22Rv1 (cell line): ENCODE measurements at regions not wholly inside any gene's neighbourhood (a gene's known extent, or its start where the extent isn't known, plus 50 kb on each side); places are given as distances from the start of the nearest gene placed in this dataset.

ENCODE experiments used
- ZFX ChIP-seq: fragments of 450-650 bp; IDR thresholded peaks from 2 replicates; pipeline ENCODE4 v1.6.1; 2017; ENCODE audit warnings: antibody characterized with exemption, borderline replicate concordance
- TF ChIP-seq, protein P1 (sequence below): fragments of 450-650 bp; IDR thresholded peaks from 2 replicates; pipeline ENCODE4 v1.5.1; 2017; ENCODE audit warnings: mild to moderate bottlenecking

DNA sequence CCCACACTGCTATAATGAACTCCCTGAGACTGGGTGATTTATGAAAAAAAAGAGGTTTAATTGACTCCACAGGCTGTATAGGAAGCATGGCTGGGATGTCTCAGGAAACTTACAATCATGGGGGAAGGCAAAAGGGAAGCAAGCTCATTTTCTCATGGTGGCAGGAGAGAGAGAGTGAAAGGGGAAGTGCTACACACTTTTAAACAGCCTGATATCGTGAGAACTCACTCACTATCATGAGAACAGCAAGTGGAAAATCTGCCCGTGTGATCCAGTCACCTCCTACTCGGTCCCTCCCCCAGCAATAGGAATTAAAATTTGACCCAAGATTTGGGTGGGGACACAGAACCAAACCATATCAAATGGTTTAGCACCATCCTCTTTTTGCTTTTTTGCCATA lies 116.6 kb upstream of the CEP162 start:
- TF ChIP-seq, protein P1, sequence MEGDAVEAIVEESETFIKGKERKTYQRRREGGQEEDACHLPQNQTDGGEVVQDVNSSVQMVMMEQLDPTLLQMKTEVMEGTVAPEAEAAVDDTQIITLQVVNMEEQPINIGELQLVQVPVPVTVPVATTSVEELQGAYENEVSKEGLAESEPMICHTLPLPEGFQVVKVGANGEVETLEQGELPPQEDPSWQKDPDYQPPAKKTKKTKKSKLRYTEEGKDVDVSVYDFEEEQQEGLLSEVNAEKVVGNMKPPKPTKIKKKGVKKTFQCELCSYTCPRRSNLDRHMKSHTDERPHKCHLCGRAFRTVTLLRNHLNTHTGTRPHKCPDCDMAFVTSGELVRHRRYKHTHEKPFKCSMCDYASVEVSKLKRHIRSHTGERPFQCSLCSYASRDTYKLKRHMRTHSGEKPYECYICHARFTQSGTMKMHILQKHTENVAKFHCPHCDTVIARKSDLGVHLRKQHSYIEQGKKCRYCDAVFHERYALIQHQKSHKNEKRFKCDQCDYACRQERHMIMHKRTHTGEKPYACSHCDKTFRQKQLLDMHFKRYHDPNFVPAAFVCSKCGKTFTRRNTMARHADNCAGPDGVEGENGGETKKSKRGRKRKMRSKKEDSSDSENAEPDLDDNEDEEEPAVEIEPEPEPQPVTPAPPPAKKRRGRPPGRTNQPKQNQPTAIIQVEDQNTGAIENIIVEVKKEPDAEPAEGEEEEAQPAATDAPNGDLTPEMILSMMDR: no peak
- TF ChIP-seq ZFX: no peak
